ENCODE measurements at regions not wholly inside any gene's neighbourhood (a gene's known extent, or its start where the extent isn't known, plus 50 kb on each side); places are given as distances from the start of the nearest gene placed in this dataset.

DNA sequence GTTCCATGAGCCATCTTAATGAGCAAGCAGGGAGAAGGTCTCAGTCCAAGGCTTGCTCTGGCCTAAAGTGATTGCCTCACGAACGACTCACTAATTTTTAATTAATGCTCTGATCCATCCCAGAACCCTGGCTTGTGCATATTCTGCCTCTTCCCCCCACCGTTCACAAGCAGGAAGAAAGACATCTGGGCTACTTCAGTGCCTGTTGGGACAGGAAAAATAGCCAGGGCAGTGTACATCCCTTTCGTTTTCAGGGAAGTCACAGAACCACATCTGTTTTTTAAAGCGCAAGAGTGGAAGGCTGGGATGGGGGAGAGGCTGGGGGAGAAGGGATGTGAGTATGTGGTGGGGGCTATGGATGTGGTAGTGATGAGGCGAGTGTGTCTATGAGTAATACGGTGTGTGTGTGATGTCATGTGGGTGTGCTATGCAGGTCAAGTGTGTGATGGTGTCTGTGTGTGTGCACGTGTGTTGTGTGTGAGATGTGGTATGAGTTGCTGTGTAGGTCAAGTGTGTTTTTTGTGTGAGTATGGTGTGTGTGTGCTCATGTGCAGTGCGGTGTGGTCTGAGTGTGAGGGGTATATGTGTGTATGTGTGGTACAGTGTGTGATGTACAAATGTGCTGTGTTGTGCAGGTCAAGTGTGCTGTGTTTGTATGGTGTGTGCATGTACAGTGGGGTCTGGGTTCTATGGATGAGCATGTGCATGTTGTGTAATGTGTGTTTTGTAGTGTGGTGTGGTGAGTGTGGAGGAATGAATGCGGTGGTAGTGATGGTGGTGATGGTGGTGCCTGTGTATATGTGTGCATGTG lies 64.9 kb upstream of the SYT6 start:
- H3K4me3 ChIP-seq = no peak overlapping the region
- no peak for DNase-seq (ENCODE audit: low spot score)
- 68% methylated on average over 10 of the region's 10 CpGs for WGBS

DNA sequence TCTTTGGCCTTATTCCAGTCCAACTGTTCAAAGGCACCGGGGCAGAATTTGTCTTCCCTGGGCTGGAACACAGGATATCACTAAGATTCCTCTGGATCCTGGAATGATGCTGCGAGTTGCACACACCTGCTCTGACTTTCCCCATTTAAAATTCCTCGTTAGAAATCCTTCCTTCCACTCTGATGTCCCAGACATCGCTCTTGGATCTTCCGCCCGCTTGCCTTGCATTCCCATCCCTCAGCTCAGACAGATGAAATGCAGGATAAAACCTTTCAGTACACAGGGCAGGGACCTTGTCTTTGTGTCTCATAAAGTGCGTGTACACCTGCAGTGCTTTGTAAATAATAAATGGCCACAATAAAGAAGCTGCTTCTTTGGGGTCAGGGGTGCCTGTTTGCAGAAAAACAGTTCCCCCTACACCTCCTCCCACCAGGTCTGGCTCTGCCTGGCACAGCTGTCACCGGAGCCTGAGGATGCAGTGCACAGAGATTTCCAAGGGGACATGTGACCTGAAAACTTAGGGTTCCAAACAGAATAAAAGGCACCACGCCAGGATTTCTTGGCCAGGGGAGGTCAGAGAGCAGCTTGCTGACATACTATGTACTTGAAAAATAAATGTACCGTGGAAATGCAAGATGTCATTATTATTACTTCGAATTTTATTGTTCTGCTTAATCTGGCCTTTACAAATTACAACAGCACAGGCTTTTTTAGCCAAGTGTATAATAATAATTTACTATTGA lies 62.9 kb upstream of the SYT6 start:
- intact Hi-C loops (cut with DNase I) = no loop called here
- TF ChIP-seq POLR2AphosphoS5 (IDR thresholded peaks at IDR 0.05) = no peak
- TF ChIP-seq POLR2A (IDR thresholded peaks at IDR 0.05) = no peak
- TF ChIP-seq, protein P1, sequence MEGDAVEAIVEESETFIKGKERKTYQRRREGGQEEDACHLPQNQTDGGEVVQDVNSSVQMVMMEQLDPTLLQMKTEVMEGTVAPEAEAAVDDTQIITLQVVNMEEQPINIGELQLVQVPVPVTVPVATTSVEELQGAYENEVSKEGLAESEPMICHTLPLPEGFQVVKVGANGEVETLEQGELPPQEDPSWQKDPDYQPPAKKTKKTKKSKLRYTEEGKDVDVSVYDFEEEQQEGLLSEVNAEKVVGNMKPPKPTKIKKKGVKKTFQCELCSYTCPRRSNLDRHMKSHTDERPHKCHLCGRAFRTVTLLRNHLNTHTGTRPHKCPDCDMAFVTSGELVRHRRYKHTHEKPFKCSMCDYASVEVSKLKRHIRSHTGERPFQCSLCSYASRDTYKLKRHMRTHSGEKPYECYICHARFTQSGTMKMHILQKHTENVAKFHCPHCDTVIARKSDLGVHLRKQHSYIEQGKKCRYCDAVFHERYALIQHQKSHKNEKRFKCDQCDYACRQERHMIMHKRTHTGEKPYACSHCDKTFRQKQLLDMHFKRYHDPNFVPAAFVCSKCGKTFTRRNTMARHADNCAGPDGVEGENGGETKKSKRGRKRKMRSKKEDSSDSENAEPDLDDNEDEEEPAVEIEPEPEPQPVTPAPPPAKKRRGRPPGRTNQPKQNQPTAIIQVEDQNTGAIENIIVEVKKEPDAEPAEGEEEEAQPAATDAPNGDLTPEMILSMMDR (IDR thresholded peaks at IDR 0.05) = no peak
- Histone ChIP-seq H3K36me3 (no peaks in the 10 kb centered on the region), H3K27me3 (replicated peaks; ENCODE audit: insufficient read depth) (no peaks in the 10 kb centered on the region), H3K9me3 (no peaks in the 10 kb centered on the region), H3K4me1 (replicated peaks) (no peaks in the 10 kb centered on the region), H3K27ac (no peak overlapping the region), H3K4me3 (no peak overlapping the region)
- 53% methylated on average over 11 of the region's 11 CpGs for WGBS
- no peak for DNase-seq (ENCODE audit: low spot score)

More for the DNA sequence above, 64.9 kb upstream of the SYT6 start:
- Histone ChIP-seq H3K9me3 (no peaks in the 10 kb centered on the region), H3K27me3 (replicated peaks; ENCODE audit: insufficient read depth) (no peaks in the 10 kb centered on the region), H3K36me3 (no peaks in the 10 kb centered on the region), H3K4me1 (replicated peaks) (no peaks in the 10 kb centered on the region), H3K27ac (no peak overlapping the region)
- no peak for TF ChIP-seq POLR2A (IDR thresholded peaks at IDR 0.05)
- TF ChIP-seq, protein P1 (IDR thresholded peaks at IDR 0.05) = no peak
- intact Hi-C loops (cut with DNase I) = loop anchor here (2.0 kb wide), 1 partner anchor 240 kb away; the partner anchor contains the start of gene OLFML3

DNA sequence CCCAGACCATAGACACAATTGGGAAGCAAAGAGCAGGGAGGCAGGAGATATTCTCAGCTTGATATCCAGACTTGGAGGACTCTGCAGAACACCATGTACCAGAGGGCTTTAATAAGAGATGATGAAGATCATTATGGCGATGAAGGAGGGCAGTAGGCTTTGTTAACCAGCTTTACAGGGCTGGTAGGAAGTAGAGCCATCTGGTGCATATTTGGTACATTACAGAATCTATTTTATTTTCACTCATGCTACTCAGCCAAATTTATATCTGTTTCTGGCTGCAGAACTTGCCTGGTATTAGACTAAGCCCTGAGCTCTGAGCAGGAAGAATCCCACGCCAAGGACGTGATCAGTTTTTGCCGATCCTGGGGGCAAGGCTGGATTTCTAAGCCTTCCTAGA lies 61.8 kb upstream of the SYT6 start:
- TF ChIP-seq POLR2AphosphoS5 (IDR thresholded peaks at IDR 0.05) = no peak
- TF ChIP-seq POLR2A (IDR thresholded peaks at IDR 0.05) = no peak
- TF ChIP-seq, protein P1 (IDR thresholded peaks at IDR 0.05) = no peak
- no peaks in the 10 kb centered on the region for H3K36me3 ChIP-seq
- H3K27ac ChIP-seq = no peak overlapping the region
- no peaks in the 10 kb centered on the region for H3K4me1 ChIP-seq (replicated peaks)
- no peaks in the 10 kb centered on the region for H3K9me3 ChIP-seq
- intact Hi-C loops (cut with DNase I) = no loop called here
- no peak overlapping the region for H3K4me3 ChIP-seq
- 56% methylated on average over 4 of the region's 4 CpGs for WGBS
- no peak for DNase-seq (ENCODE audit: low spot score)
- H3K27me3 ChIP-seq (replicated peaks; ENCODE audit: insufficient read depth) = no peaks in the 10 kb centered on the region

DNA sequence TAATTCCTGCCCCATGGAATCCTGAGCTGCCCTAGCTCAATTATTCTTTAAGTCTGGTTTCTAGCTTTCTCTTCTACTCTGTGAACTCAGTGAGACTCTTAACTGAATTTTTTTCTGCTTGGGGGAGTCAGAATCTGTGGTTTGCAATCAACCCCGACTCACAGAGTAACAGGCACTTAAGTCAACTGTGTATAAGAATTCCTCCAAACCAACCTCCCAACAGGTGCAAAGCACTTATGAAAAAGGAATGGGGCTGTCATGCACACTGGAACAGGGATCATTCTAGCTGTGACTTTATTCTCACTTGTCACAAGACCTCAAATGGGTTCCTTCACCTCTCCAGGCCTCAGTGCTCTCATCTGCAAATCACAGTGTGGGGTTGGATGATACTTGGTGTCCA lies 60.3 kb upstream of the SYT6 start:
- Histone ChIP-seq H3K27me3 (replicated peaks; ENCODE audit: insufficient read depth) (no peaks in the 10 kb centered on the region), H3K9me3 (no peaks in the 10 kb centered on the region), H3K36me3 (no peaks in the 10 kb centered on the region), H3K4me3 (no peak overlapping the region), H3K27ac (no peak overlapping the region), H3K4me1 (replicated peaks) (no peaks in the 10 kb centered on the region)
- intact Hi-C loops (cut with DNase I) = no loop called here
- DNase-seq (ENCODE audit: low spot score) = no peak
- TF ChIP-seq, protein P1 (IDR thresholded peaks at IDR 0.05) = no peak
- TF ChIP-seq POLR2AphosphoS5 (IDR thresholded peaks at IDR 0.05) = no peak
- no peak for TF ChIP-seq POLR2A (IDR thresholded peaks at IDR 0.05)
- WGBS = 94% methylated on average over 1 of the region's 1 CpG

Measured in prostate gland (tissue), 2 donors.